GM18508 (cell line): ENCODE measurements at regions not wholly inside any gene's neighbourhood (a gene's known extent, or its start where the extent isn't known, plus 50 kb on each side); places are given as distances from the start of the nearest gene placed in this dataset.
"Not testable (repeated sequence)": the region's sequence is repeated elsewhere in the genome, so short reads cannot be mapped to it uniquely, and the experiment has no call there.

Experiments used
- ATAC-seq: cut with Tn5 transposase; IDR thresholded peaks from one replicate; pipeline ENCODE4 v1.9.1; 2021; ENCODE audit warnings: moderate number of reproducible peaks; ENCODE audit not compliant: insufficient read depth, unreplicated experiment

GRCh38 chr1:109857702-109858101 is 52.9 kb upstream of the CSF1 start:
- not testable (repeated sequence) for ATAC-seq

DNA sequence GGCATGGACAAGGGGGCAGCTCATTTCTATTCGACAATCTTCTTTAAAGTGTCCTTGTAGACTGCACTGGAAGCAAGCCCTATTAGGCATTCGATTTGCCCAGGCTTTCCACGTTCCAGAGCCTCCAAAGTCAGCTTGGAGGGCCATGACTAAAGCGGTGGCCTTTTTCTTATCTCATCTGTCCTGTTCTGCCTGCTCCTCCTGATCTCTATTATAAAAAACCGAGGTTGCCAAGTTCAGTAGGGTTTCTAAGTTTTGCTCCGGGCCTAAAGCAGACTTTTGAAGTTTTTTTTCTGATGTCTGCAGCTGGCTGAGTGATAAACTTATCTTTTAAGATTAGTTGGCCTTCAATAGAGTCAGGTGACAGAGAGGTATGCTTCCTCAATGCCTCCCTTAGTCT is 54.7 kb upstream of the CSF1 start:
- not testable (repeated sequence) for ATAC-seq

DNA sequence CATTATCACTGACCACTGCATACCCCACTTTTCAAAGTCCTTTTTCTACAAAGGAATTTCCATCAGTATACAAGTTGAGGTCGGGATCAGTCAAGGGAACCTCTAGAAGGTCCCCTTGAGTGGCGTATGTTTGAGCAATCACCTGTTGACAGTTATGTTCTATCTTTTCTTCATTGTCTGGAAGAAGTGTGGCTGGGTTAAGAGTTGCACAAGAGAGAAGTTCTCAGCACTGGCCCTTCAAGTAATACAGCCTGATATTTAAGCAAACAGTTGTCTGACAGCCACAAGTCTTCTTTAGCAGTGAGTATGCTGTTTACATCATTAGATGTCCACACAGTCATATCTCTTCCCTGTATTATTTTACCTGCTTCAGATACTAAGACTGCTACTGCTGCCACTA is 56.7 kb upstream of the CSF1 start:
- ATAC-seq, result not testable (repeated sequence)

GRCh38 chr1:109852221-109853015 is 58.2 kb upstream of the CSF1 start:
- ATAC-seq, result not testable (repeated sequence)

- ATAC-seq, result no peak
These were observed 59.8 kb upstream of the CSF1 start for GRCh38 chr1:109850827-109851226.

DNA sequence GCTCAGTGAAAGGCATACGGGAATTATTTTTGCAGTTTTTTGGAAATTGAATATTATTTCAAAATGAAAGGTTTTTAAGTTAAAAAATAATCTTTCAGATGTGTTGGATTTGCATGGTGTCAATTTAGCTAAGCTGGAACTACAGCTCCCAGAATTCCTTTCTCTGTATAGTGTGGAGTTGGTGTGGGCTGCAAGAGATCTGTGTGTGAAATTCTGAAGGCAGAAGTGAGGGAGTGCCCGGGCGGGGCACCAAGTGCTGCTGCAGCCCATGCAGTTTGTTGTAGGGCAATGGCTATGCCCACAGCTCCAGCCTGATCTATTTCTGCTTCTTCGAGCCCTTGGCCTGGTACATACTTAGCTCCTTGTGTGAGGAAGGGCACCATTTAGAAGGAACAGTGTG is 60.5 kb upstream of the CSF1 start:
- ATAC-seq, result no peak

DNA sequence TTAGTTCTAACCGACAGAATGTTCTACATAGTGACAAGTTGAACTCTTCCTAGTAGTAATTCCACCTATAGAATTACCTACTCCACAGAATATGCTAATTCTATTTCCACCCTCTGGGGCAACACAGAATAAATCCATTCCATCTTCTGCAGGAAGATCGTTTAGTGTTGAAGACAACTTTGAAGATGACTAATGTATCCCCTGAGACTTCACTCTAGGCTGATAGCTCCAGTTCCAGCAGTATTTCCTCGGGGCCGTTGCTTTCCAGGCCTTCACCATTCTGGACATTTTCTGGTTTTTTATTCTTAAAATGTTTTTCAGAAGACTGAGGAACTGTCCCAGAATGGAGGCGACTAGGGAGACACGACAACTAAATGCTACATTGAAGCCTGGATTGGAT is 61.0 kb upstream of the CSF1 start:
- ATAC-seq, result no peak

- no peak for ATAC-seq
These were observed 63.4 kb upstream of the CSF1 start for GRCh38 chr1:109847251-109847650.

- no peak for ATAC-seq
These were observed 63.8 kb upstream of the CSF1 start for GRCh38 chr1:109846846-109847245.

GRCh38 chr1:109846162-109846561 is 64.5 kb upstream of the CSF1 start:
- no peak for ATAC-seq

DNA sequence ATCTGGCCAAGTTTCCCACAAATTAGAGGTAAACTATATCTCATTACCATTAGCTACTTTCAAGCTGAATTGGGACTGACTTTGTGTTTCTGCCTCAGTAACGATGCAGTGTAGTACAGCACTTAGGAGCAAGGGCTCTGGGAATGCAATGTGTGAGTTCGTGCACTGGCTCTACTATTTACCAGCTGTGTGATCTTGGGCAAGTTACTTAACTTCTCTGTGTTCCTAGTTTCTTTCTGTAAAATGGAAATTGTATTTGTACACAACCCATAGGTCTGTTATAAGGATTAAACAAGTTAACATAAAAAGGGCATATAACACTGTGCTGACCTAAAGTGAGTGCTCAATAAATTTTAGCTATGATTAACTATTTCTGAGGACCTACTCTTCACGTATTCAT is 65.0 kb upstream of the CSF1 start:
- ATAC-seq, result no peak

- no peak for ATAC-seq
These were observed 66.0 kb upstream of the CSF1 start for GRCh38 chr1:109844609-109845008.

DNA sequence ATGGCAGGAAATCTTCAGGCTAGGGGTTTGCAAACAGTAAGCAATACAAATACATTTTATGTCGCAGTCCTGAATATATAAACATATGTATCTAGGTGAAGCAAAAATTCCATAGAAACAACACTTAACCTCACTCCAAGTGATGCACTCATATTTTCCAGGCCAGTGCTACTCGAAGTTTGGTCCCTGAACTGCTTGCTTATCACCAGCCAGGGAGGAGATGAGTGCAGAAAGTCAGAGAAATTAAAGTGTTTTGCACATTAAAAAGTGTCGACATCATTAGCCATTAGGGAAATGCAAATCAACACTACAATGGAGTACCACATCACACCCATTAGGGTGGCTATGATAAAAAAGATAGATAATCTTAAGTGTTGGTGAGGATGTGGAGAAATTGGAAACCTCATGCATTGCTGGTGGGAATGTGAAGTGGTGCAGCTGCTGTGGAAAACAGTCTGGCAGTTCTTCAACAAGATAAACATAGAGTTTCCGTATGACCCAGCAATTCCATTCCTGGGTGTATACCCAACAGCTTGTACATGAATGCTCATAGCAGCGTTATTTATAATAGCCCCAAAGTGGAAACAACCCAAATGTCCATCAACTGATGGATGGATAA is 70.5 kb upstream of the CSF1 start:
- no peak for ATAC-seq

- not testable (repeated sequence) for ATAC-seq
These were observed 71.4 kb upstream of the CSF1 start for GRCh38 chr1:109839276-109839675.

DNA sequence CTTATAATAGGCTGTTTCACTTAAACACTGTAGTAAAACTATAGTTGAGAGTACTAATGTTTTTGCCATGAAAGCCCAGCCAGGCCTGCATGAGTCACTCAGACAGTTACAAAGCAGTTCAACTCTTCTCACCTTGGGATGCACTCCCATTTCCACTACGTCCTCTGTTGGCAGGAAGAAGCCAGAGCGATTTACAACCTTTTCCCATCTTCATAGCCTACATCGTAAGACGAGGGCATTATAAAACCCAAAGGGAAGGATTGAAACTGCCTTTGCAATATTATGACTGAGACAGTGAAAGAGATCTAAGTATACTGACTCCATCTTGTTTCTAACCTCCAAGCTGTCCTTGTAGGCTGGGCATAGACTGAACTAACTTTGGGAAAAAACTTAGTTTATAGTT is 71.8 kb upstream of the CSF1 start:
- no peak for ATAC-seq

DNA sequence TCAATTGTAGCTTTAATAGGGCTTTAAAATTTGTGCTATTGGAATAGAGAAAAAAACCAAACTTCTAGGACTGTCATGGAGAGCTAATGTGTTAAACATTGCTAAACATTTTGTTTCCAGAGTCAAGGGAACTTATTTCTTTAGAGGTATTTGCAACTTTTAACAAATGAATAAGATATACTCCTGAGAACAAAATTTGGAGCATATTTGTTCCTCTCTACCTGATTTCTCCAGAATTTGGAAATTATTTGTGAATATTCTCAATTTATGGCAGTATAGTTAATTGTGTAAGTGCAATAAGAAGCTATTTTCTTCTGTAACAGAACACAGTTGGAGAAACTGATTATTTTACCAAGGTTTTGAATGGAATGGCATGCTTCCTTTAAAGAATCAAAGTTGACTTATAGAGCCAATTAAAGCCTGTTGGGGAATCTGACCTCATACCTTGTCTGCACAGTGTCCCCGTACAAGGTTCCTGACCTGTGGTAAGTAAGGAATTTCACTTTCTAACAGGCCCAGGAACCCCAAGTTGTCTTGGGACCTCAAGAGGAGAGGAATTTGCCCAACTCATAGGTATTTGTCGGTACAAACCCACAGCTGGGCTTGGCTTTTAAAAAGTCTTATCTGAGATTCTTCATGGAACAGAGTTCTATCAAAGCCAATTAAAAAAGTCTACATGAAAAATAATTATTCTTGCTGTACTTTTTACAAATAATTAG is 72.6 kb upstream of the CSF1 start:
- ATAC-seq, result no peak

- not testable (repeated sequence) for ATAC-seq
These were observed 71.9 kb upstream of the EPS8L3 start for GRCh38 chr1:109835645-109836044.

- ATAC-seq, result no peak
These were observed 71.2 kb upstream of the EPS8L3 start for GRCh38 chr1:109834951-109835350.

GRCh38 chr1:109832945-109833344 is 69.2 kb upstream of the EPS8L3 start:
- no peak for ATAC-seq

DNA sequence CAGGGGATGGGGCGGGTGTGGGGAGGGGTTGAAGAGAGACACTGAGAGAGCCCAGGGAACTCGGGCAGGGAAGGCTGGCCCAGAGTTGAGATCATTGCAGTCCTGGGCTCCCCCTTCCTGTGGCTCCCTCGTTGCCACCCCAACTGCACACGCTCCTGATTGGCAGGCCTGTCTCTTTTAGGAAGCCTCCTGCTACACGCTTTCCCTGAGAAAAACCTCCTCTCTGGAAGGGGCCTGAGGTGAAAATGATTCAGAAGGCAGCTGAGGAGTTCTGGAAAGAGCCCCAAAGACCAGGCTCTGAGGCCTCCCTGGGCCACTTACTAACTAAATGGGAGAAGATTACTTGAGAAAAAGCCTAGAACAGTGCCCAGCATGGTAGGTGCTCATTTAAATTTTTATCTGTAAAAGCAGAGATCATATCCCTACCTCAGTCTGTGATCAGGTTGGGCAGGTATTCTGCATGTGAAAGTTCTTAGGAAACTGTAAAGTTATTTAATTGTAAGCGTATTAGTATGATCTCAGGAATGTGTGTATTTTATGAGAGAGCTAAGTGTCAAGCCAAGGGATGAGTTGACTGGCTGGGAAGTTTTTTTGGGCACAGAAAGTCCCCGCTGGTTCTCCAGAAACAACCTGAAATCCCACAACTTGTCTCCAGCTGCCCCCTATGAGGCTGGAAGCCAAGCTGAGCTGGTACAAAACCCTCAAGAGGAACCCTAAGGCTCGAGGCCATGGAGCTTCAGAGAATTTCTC is 65.2 kb upstream of the EPS8L3 start:
- ATAC-seq, result no peak

DNA sequence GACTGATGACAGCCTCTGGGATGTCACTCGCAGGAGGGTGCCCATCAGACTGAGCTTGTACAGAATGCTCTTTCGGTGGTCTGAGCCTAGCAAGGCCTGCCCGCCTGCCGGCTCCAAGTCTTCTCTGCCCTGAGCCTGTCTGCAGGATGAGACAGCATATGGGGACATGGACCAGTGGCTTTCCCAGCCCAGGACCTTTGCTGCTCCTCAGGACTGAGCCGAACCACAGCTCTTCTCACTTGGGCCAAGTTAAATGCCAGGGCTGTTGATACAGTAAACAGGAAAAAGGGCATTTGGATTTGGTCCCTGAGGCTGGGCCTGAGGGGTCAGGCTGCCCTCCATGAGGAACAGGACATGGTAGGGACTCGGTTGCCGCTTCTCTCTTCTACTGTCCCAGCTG is 64.3 kb upstream of the EPS8L3 start:
- ATAC-seq, result no peak
